ENCODE measurements at regions not wholly inside any gene's neighbourhood (a gene's known extent, or its start where the extent isn't known, plus 50 kb on each side); places are given as distances from the start of the nearest gene placed in this dataset.

GRCh38 chr14:96638041-96638855 is 136.1 kb downstream of the PAPOLA start:
- no peak for ATAC-seq

- no peak for ATAC-seq
These were observed 137.4 kb downstream of the PAPOLA start for GRCh38 chr14:96639550-96639949.

DNA sequence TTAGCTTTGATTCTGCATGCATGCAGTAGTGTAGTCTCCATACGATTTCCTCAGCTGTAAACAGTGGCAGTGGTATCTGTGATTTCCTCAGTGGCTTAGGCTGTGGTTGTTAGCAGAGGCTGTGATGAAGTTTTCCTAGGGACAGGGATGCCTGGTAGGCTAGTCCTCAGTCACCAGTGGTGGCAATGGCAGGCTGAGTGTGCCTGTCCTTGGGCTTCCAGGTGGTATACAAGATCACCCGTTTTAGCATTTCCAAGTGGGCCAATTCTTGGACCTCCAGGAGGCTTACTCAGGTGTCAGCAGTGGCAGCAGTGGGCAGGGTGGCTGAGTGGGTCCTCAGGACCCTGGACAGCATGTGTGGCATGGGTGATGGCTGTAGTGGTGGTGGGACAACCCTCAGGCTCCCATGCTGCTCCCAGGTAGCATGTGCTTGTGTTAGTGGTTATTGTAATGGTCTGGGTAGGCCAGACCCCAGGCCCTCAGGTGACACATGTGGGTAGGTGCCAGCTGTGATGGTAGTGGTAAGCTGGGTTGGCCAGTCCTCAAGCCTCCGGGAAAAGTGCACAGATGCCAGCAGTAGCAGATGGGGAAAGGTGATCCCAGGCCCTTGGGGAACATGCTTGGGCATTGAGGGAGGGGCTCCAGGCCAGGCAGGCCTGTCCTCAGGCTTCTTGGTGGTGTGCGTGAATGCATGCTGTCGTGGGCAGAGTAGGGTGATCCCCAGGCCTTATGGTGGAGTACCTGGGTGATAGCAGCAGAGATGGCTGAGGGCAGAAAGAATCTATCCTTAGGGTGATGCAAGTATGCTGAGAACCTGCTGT is 146.5 kb downstream of the PAPOLA start:
- peak; percentile 31 for ATAC-seq

GRCh38 chr14:96649327-96649601 is 147.1 kb downstream of the PAPOLA start:
- no peak for ATAC-seq

DNA sequence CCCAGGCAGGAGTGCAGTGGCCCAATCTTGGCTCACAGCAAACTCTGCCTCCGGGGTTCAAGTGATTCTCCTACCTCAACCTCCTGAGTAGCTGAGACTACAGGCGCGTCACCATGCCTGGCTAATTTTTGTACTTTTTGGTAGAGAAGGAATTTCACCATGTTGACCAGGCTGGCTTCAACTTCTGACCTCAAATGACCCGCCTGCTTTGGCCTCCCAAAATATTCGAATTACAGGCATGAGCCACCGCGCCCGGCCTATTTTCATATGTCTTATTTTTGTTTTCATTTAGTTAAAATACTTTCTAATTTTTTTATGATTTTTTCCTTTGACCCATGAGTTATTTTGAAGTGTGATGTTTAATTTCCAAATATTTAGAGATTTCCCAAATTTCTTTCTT is 143.6 kb upstream of the VRK1 start:
- no peak for ATAC-seq

DNA sequence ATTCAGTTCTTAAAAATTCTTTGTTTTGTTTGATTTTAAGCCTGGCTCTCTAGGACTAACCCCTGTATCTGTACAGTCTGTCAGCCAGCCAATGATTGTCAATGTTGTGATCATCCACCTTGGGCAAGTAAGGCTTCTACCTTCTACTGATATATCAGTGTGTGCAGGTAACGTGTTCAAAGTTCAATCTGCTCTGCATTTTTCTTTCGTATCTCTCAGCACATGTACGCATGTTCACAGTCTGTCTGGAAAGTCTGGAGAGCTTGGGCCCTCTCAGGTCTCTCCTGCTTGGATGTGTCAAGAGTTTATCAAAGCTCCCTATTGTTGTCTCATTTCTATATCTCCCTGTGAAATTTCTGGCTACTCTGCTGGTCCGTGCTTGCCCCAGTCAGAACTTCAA is 138.6 kb upstream of the VRK1 start:
- no peak for ATAC-seq

- no peak for ATAC-seq
These were observed 137.1 kb upstream of the VRK1 start for GRCh38 chr14:96660123-96660522.

DNA sequence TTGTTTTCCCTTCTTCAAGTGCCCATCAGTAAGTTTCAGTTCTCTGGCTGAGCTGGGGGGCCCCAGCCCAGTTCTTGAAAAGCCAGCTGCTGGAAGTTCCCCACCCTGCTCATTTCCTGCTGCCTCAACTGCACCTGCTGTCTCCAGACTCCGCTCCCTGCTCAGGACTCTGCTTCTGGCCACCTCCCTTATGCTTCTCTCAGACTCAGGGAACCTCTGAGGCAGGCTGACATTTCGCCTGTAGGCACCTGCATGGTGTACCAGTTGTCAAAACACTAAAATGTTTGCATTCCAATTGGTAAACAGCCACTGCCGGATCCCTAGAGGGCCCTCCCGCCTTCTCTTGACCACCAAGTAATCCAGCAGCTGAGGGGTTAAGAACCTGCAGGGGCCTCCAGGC is 136.5 kb upstream of the VRK1 start:
- no peak for ATAC-seq

- no peak for ATAC-seq
These were observed 135.8 kb upstream of the VRK1 start for GRCh38 chr14:96661244-96661969.

- peak; percentile 79 for ATAC-seq
These were observed 134.8 kb upstream of the VRK1 start for GRCh38 chr14:96662116-96662970.

DNA sequence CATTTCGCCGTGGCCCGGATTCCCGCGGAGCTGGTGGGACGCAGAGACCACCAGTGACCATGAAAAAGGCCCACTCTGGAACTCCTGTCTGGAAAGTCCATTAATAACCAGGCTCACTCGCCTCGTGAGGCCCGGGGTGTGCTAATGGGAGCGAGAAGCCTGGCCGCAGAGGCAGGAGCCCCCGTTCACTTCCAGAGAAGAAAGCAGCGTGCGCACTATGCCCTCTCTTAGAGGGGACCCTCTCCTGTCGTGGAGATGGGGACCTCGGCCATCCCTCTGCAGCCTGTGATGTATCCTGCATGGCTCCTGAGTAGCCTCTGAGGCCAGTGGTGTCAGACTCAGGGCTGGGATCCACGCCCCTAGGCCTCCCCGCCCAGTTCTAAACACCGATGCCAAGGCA is 134.1 kb upstream of the VRK1 start:
- ATAC-seq: no peak

- no peak for ATAC-seq
These were observed 133.6 kb upstream of the VRK1 start for GRCh38 chr14:96663491-96664067.

DNA sequence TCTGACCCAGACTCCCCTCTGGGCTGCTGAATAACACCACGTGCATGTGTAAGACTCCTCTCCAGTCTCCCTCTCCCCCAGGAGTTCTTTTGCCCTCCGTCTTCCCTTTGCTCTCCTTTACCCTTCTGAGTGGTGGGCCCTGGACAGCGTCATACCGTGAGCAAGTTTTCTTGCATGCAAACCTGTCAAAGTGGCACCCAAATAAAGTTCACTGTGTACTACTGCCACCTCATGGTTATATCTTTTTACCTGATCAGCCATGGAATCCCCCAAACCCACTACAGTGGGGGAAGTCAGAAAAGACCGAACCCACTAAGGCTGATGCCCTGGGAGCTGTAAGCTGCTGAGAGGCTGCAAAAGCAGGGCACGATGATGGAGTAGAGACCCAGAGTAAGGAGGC is 131.1 kb upstream of the VRK1 start:
- ATAC-seq: no peak

DNA sequence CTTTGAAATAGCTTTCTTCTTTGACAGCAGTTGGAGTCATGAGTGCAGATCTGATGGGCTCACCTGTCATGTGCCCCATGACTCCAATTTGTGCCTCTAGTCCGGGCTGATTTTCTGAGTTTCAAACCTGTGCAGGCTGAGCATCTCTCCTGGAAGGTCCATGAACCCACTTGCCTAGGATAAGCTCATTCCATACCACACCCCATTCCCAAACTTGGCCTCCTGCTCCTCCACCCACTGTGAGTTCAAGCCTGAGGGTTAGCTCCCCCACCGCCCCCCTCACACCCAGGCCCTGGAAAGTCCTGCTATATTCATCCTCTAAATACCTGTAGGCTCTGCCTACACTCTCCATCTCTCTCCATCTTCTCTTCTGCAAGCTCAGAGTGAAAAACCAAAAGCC is 126.8 kb upstream of the VRK1 start:
- ATAC-seq: no peak

DNA sequence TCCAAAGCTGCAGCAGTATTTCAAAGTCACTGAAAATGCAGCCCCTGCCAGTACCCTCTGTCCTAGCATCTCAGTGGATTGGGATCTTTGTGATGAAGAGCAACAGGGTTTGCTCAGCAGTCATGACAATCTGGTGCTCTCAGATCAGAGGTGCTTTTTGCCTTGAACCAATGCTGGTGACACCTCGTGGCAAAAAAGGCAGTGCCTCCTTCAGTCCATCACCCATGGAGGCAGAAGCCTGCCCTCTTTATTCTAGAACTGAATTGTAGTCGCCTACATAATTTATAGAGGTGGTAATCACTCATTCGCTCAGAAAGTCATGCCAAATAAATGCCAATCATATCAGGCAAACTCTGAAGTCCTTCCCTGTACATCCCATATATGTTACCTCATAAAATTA is 126.0 kb upstream of the VRK1 start:
- no peak for ATAC-seq

GRCh38 chr14:96673706-96674105 is 123.5 kb upstream of the VRK1 start:
- no peak for ATAC-seq

- no peak for ATAC-seq
These were observed 123.1 kb upstream of the VRK1 start for GRCh38 chr14:96674121-96674520.

GRCh38 chr14:96676166-96676565 is 121.0 kb upstream of the VRK1 start:
- peak; percentile 66 for ATAC-seq

GRCh38 chr14:96681829-96682228 is 115.4 kb upstream of the VRK1 start:
- ATAC-seq: peak; percentile 37

DNA sequence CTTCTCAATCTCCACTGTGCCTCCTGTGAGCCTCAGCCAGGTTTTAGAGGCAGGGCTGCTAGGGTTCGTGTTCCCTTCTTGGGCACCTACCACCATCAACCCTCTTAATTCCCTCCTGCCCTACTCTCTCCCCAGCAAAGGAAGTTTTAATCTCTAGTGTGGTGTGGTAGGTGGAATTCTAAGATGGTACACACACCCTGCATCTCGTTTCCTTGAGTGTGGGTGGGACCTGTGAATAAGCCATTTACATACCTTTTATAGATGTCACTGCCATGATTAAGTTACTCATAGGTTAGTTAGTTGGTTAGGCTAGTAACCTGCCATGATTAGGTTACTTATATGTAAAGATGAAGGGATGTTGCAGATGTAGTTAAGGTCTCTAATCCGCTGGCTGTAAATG is 114.8 kb upstream of the VRK1 start:
- no peak for ATAC-seq

GRCh38 chr14:96683562-96684289 is 113.5 kb upstream of the VRK1 start:
- peak; percentile 41 for ATAC-seq

DNA sequence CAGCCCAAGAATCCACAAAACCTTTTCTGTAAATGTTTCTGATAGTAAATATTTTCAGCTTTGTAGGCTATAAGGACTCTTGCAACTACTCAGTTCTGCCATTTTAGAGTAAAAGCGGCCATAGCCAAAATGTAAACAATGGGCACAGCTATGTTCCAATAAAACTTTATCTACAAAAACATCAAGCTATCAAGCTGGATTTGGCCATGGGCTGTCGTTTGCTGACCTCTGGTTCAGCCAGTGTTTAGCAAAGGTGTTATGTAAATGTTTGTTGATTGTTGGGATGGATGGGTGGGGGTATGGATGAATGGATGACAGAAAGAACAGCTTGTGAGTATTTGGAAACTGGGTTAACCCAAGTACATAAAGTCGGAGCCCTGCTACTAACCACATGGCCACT is 111.1 kb upstream of the VRK1 start:
- ATAC-seq: no peak

Data from esophagus mucosa (tissue), 1 donor.